ENCODE measurements at regions not wholly inside any gene's neighbourhood (a gene's known extent, or its start where the extent isn't known, plus 50 kb on each side); places are given as distances from the start of the nearest gene placed in this dataset.

DNA sequence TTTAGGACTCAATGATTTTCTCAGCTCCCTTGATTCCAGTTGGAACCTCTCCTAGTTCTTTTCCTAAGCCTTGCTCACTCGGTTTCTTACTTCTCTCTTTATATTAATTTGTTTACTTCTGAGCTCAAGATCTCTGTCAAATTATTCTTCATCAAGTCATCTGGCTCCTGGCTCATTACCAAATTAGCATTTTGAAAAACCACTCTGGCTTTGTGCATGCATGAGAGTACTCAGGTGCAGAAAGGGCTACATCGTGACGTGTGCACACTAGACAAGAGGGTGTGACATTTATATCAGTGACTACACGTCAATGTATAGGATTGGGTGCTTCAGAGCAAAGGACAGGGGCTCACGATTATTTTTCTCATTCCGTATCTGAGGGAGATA is 645.7 kb upstream of the DPP6 start:
- TF ChIP-seq, protein P1, sequence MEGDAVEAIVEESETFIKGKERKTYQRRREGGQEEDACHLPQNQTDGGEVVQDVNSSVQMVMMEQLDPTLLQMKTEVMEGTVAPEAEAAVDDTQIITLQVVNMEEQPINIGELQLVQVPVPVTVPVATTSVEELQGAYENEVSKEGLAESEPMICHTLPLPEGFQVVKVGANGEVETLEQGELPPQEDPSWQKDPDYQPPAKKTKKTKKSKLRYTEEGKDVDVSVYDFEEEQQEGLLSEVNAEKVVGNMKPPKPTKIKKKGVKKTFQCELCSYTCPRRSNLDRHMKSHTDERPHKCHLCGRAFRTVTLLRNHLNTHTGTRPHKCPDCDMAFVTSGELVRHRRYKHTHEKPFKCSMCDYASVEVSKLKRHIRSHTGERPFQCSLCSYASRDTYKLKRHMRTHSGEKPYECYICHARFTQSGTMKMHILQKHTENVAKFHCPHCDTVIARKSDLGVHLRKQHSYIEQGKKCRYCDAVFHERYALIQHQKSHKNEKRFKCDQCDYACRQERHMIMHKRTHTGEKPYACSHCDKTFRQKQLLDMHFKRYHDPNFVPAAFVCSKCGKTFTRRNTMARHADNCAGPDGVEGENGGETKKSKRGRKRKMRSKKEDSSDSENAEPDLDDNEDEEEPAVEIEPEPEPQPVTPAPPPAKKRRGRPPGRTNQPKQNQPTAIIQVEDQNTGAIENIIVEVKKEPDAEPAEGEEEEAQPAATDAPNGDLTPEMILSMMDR (IDR thresholded peaks at IDR 0.05), result no peak
- no peak for TF ChIP-seq POLR2A (IDR thresholded peaks at IDR 0.05)

All from Peyer's patch (tissue), 4 donors.